Pancreas (tissue), 10 donors: ENCODE measurements at regions not wholly inside any gene's neighbourhood (a gene's known extent, or its start where the extent isn't known, plus 50 kb on each side); places are given as distances from the start of the nearest gene placed in this dataset.
"Not testable (repeated sequence)": the region's sequence is repeated elsewhere in the genome, so short reads cannot be mapped to it uniquely, and the experiment has no call there.

Experiments used
- ATAC-seq, 4 donors: fragments of 200-7000 bp; cut with Tn5 transposase; one replicate each; pipeline versions ENCODE4 v1.8.0 to v1.9.1; 2020; ENCODE audit warnings: mild to moderate bottlenecking in 4 of 4, moderate library complexity in 4 of 4
- DNase-seq, 6 donors: peaks; one replicate each; pipeline ENCODE4 v3.0.0-alpha.2; 2020
- FAIRE-seq: peaks from 2 replicates; lab custom pipeline; 2012; peaks lifted over from hg19 to GRCh38; lab: Jason Lieb, UNC
- H3K27ac ChIP-seq, 4 donors: fragments of 200-600 bp; sonication (generic); 1 replicate in 3 of 4; 2 replicates in 1 of 4; pipeline versions ENCODE4 v1.5.0 to v1.8.0; 2020
- H3K27me3 ChIP-seq, 4 donors: fragments of 200-600 bp; one replicate each; pipeline ENCODE4 v1.8.0; 2021
- H3K36me3 ChIP-seq, 3 donors: fragments of 200-600 bp; sonication (generic) in 1 of 3; one replicate each; pipeline versions ENCODE4 v1.5.0 to v1.8.0; 2020 to 2021
- H3K4me1 ChIP-seq, 3 donors: fragments of 200-600 bp; one replicate each; pipeline ENCODE4 v1.8.0; 2021
- H3K4me3 ChIP-seq, 4 donors: fragments of 200-600 bp; sonication (generic) in 2 of 4; one replicate each; pipeline versions ENCODE4 v1.5.0 to v1.8.0; 2020 to 2021
- H3K9me3 ChIP-seq, 4 donors: fragments of 200-600 bp; one replicate each; pipeline ENCODE4 v1.8.0; 2021
- CTCF ChIP-seq, 4 donors: fragments of 200-600 bp; sonication (generic) in 3 of 4; IDR thresholded peaks; one replicate each; pipeline versions ENCODE4 v1.5.0 to v1.8.0; 2021; ENCODE audit warnings: antibody characterized with exemption in 4 of 4
- WGBS, 2 donors: extraction: QIAGEN DNeasy Blood & Tissue Kit; methylation state at CpG; one replicate each; pipeline ENCODE4 v1.1.7; 2013; 5-methylcytosine and 5-hydroxymethylcytosine counted together
- intact Hi-C, 3 donors: fragments of 100-400 bp; cut with DNase I; formaldehyde crosslinking; loops; one replicate each; pipeline versions ENCODE4 v1.11.1 to v1.14.2; 2022
- donor health status: healthy with polysubstance abuse.
- donor health status: DM: no; HTN: no; CAD: no; lungs with moderate emphysema.
- donor health status: DM: no; HTN: no; CAD: no.
- donor health status: control.
- donor health status: control.
- donor health status: Bipolar disorder and iron deficiency.
- donor health status: DM: yes; HTN: yes; CAD: no.
- donor health status: DM: no; HTN: no; CAD: no.
- donor health status: DM: no; HTN: no; CAD: no.
- donor health status: DM: yes; HTN: yes; CAD: no.

GRCh38 chr6:98056955-98057354, 773.9 kb upstream of the MMS22L start:
- FAIRE-seq (no peak), DNase-seq (no peak), ATAC-seq (no peak)
- H3K9me3 ChIP-seq = no peaks in the 10 kb centered on the region
- H3K4me1 ChIP-seq = no peaks in the 10 kb centered on the region
- no peak overlapping the region for H3K4me3 ChIP-seq
- 33 to 46% methylated on average over 5 of the region's 5 CpGs for WGBS, 2 donors
- TF ChIP-seq CTCF (IDR thresholded peaks at IDR 0.05) = no peak
- H3K27me3 ChIP-seq = no peaks in the 10 kb centered on the region
- intact Hi-C loops = no loop called here
- H3K36me3 ChIP-seq = no peaks in the 10 kb centered on the region
- no peak overlapping the region for H3K27ac ChIP-seq

- TF ChIP-seq CTCF (IDR thresholded peaks at IDR 0.05) = no peak
- FAIRE-seq = no peak
Measured at GRCh38 chr6:98067375-98067774, 767.0 kb upstream of the POU3F2 start.

GRCh38 chr6:98088537-98088936, 745.8 kb upstream of the POU3F2 start:
- FAIRE-seq, intact Hi-C loops: not testable (repeated sequence)
- 81 to 88% methylated on average over 8 of the region's 8 CpGs for WGBS, 2 donors

More at GRCh38 chr6:98067375-98067774, 767.0 kb upstream of the POU3F2 start:
- Histone ChIP-seq H3K27ac (no peak overlapping the region), H3K4me3 (no peak overlapping the region), H3K9me3 (no peaks in the 10 kb centered on the region), H3K4me1 (no peaks in the 10 kb centered on the region), H3K27me3 (no peaks in the 10 kb centered on the region), H3K36me3 (no peaks in the 10 kb centered on the region)
- WGBS, 2 donors = 31 to 38% methylated on average over 2 of the region's 2 CpGs
- intact Hi-C loops = no loop called here
- DNase-seq = no peak
- no peak for ATAC-seq

GRCh38 chr6:98092331-98092730, 742.0 kb upstream of the POU3F2 start:
- intact Hi-C loops = no loop called here
- H3K27me3 ChIP-seq = no peaks in the 10 kb centered on the region
- FAIRE-seq (no peak), ATAC-seq (no peak), DNase-seq (no peak)
- no peaks in the 10 kb centered on the region for H3K9me3 ChIP-seq
- TF ChIP-seq CTCF (IDR thresholded peaks at IDR 0.05) = no peak
- no peaks in the 10 kb centered on the region for H3K4me1 ChIP-seq
- H3K27ac ChIP-seq = no peak overlapping the region
- no peaks in the 10 kb centered on the region for H3K36me3 ChIP-seq
- H3K4me3 ChIP-seq = no peak overlapping the region
- 29 to 50% methylated on average over 2 of the region's 2 CpGs for WGBS, 2 donors

More at GRCh38 chr6:98088537-98088936, 745.8 kb upstream of the POU3F2 start:
- peak in 1 of 6 donors; percentile 28 for DNase-seq
- not testable (repeated sequence) for H3K9me3 ChIP-seq, H3K27ac ChIP-seq, H3K4me1 ChIP-seq, H3K36me3 ChIP-seq, ATAC-seq, H3K4me3 ChIP-seq, H3K27me3 ChIP-seq

- no peak overlapping the region for H3K4me3 ChIP-seq
- TF ChIP-seq CTCF (IDR thresholded peaks at IDR 0.05) = no peak
- no peaks in the 10 kb centered on the region for H3K27me3 ChIP-seq
- ATAC-seq (no peak), DNase-seq (no peak), FAIRE-seq (no peak)
- no peaks in the 10 kb centered on the region for H3K9me3 ChIP-seq
- WGBS, 2 donors = 38 to 50% methylated on average over 4 of the region's 4 CpGs
- no peak overlapping the region for H3K27ac ChIP-seq
- H3K36me3 ChIP-seq = no peaks in the 10 kb centered on the region
- H3K4me1 ChIP-seq = no peaks in the 10 kb centered on the region
- intact Hi-C loops = no loop called here
Measured at GRCh38 chr6:98094696-98095095, 739.7 kb upstream of the POU3F2 start.
